Cardiac septum (tissue), 1 donor: ENCODE measurements at regions not wholly inside any gene's neighbourhood (a gene's known extent, or its start where the extent isn't known, plus 50 kb on each side); places are given as distances from the start of the nearest gene placed in this dataset.

Source experiments
- DNase-seq: peaks from one replicate; pipeline ENCODE4 v3.0.0-alpha.2; 2020; ENCODE audit warnings: low spot score
- intact Hi-C: fragments of 100-400 bp; cut with DNase I; formaldehyde crosslinking; loops from one replicate; pipeline ENCODE4 v1.14.0; 2022
- donor health status: DM: no; HTN: no; CAD: no.

- intact Hi-C loops, result no loop called here
- DNase-seq, result no peak
Observed at GRCh38 chr3:31378231-31378630, 154.5 kb upstream of the STT3B start.

GRCh38 chr3:31379598-31379997 lies 153.1 kb upstream of the STT3B start:
- no peak for DNase-seq
- intact Hi-C loops, result no loop called here

- intact Hi-C loops, result no loop called here
- no peak for DNase-seq
Observed at GRCh38 chr3:31382856-31383255, 149.9 kb upstream of the STT3B start.

- no peak for DNase-seq
- intact Hi-C loops, result no loop called here
Observed at GRCh38 chr3:31384117-31384516, 148.6 kb upstream of the STT3B start.

GRCh38 chr3:31389939-31390338 lies 142.8 kb upstream of the STT3B start:
- intact Hi-C loops, result no loop called here
- DNase-seq, result no peak

- DNase-seq, result no peak
Observed at GRCh38 chr3:31390466-31390865, 142.3 kb upstream of the STT3B start.

GRCh38 chr3:31391150-31391549 lies 141.6 kb upstream of the STT3B start:
- intact Hi-C loops, result no loop called here
- DNase-seq, result no peak

More at GRCh38 chr3:31390466-31390865, 142.3 kb upstream of the STT3B start:
- intact Hi-C loops, result no loop called here

- intact Hi-C loops, result no loop called here
- DNase-seq, result no peak
Observed at GRCh38 chr3:31392568-31392967, 140.2 kb upstream of the STT3B start.

- intact Hi-C loops, result no loop called here
- DNase-seq, result no peak
Observed at GRCh38 chr3:31399271-31399670, 133.5 kb upstream of the STT3B start.

- DNase-seq, result no peak
Observed at GRCh38 chr3:31402117-31402516, 130.6 kb upstream of the STT3B start.

GRCh38 chr3:31403197-31403596 lies 129.5 kb upstream of the STT3B start:
- no peak for DNase-seq
- intact Hi-C loops, result no loop called here

More at GRCh38 chr3:31402117-31402516, 130.6 kb upstream of the STT3B start:
- intact Hi-C loops, result no loop called here

GRCh38 chr3:31404871-31405270 lies 127.9 kb upstream of the STT3B start:
- intact Hi-C loops, result no loop called here
- no peak for DNase-seq

- DNase-seq, result no peak
- intact Hi-C loops, result no loop called here
Observed at GRCh38 chr3:31405515-31405914, 127.2 kb upstream of the STT3B start.

GRCh38 chr3:31406896-31407295 lies 125.8 kb upstream of the STT3B start:
- no peak for DNase-seq
- intact Hi-C loops, result no loop called here

GRCh38 chr3:31407665-31408064 lies 125.1 kb upstream of the STT3B start:
- no peak for DNase-seq
- intact Hi-C loops, result no loop called here

- intact Hi-C loops, result no loop called here
- no peak for DNase-seq
Observed at GRCh38 chr3:31408720-31409119, 124.0 kb upstream of the STT3B start.

GRCh38 chr3:31409389-31409788 lies 123.3 kb upstream of the STT3B start:
- intact Hi-C loops, result no loop called here
- DNase-seq, result no peak

- intact Hi-C loops, result loop anchor here (10.0 kb wide), 1 partner anchor 145 kb away; no protein-coding TSS in a partner anchor
- no peak for DNase-seq
Observed at GRCh38 chr3:31409866-31410265, 122.9 kb upstream of the STT3B start.

- no peak for DNase-seq
- intact Hi-C loops, result loop anchor here (10.0 kb wide), 1 partner anchor 146 kb away; no protein-coding TSS in a partner anchor
Observed at GRCh38 chr3:31410411-31410810, 122.3 kb upstream of the STT3B start.

- no peak for DNase-seq
- intact Hi-C loops, result loop anchor here (10.0 kb wide), 1 partner anchor 148 kb away; no protein-coding TSS in a partner anchor
Observed at GRCh38 chr3:31412832-31413231, 119.9 kb upstream of the STT3B start.

- no peak for DNase-seq
- intact Hi-C loops, result loop anchor here (10.0 kb wide), 1 partner anchor 149 kb away; no protein-coding TSS in a partner anchor
Observed at GRCh38 chr3:31413515-31413914, 119.2 kb upstream of the STT3B start.

GRCh38 chr3:31416980-31417379 lies 115.7 kb upstream of the STT3B start:
- DNase-seq, result no peak

More at GRCh38 chr3:31416980-31417379, 115.7 kb upstream of the STT3B start:
- intact Hi-C loops, result loop anchor here (10.0 kb wide), 1 partner anchor 152 kb away; no protein-coding TSS in a partner anchor
